ENCODE measurements at regions not wholly inside any gene's neighbourhood (a gene's known extent, or its start where the extent isn't known, plus 50 kb on each side); places are given as distances from the start of the nearest gene placed in this dataset.

DNA sequence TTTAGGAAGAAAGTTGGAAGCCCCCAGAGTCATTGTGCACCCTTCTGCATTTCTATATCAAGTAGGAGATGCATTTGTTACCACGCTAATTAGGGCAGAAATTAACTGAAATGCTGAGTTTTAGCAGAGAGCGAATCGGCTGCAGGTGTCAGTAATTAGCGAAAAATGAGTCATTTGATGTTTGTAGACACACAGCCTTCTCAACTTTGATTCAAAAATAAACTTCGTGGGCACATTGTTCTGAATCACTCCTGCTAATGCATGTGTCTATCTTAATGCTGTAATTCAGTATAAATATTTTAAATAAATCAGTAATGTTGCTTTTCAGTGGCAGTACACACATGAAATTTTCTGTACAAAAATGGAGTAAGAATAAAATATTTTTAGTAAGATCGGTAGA is 109.5 kb upstream of the CARD11 start:
- no peak for DNase-seq

DNA sequence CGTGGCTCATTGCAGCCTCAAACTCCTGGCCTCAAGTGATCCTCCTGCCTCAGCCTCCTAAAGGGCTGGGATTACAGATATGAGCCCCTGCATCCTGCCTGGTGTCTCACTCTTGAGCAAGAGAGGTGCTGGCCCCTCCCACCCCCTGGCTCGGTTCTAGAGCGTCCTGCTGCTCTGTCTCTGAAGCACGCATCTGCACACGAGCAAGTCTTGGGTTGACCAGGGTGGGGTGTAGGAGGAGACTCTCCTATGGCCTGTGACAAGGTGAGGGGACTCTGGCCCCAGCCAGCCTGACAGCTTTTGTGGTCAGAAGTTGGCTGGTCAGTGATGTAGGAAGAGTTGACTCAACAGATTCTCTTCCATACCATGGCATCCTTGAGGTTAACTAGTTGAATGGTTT is 110.7 kb upstream of the CARD11 start:
- Histone ChIP-seq H2BK12ac (ENCODE audit: low read length in 2 of 2) (no peak overlapping the region), H3K14ac (ENCODE audit: low read length in 2 of 2) (peak overlapping the region in 1 of 2 experiments; percentile 7), H2BK120ac (ENCODE audit: low read depth, low read length) (no peak overlapping the region), H3K79me1 (replicated peaks; ENCODE audit: low read length, poor library complexity, severe bottlenecking) (no peaks in the 10 kb centered on the region), H4K8ac (ENCODE audit: low read length) (no peak overlapping the region), H3K4ac (ENCODE audit: low read depth in 1 of 2, low read length in 2 of 2) (no peak overlapping the region), H3K9ac (ENCODE audit: low read length) (no peak overlapping the region), H3K27me3 (ENCODE audit: control insufficient read depth in 1 of 2, insufficient read depth in 1 of 2, low read length in 2 of 2) (peaks cover 8 to 14% of the 10 kb centered on the region in 2 experiments), H3K4me2 (ENCODE audit: low read length, poor library complexity, severe bottlenecking) (no peak overlapping the region), H3K4me1 (ENCODE audit: control insufficient read depth, insufficient read depth, low read depth, low read length) (peaks cover 3% of the 10 kb centered on the region), H3K18ac (ENCODE audit: low read depth in 1 of 2, low read length in 2 of 2) (no peak overlapping the region), H2BK15ac (ENCODE audit: low read depth, poor library complexity, severe bottlenecking) (no peak overlapping the region), H3K27ac (ENCODE audit: low read length, poor library complexity, severe bottlenecking) (no peak overlapping the region), H3K36me3 (ENCODE audit: control insufficient read depth in 1 of 2, insufficient read depth in 2 of 2, low read depth in 1 of 2, low read length in 2 of 2) (no peaks in the 10 kb centered on the region), H2AK5ac (ENCODE audit: low read length, severe bottlenecking) (no peak overlapping the region), H4K91ac (ENCODE audit: low read length) (no peak overlapping the region), H3K4me3 (ENCODE audit: insufficient read depth in 1 of 2, low read depth in 1 of 2, low read length in 2 of 2) (no peak overlapping the region), H3K23ac (ENCODE audit: low read length in 2 of 2) (no peak overlapping the region), H3K9me3 (ENCODE audit: control insufficient read depth, low read length) (no peaks in the 10 kb centered on the region), H2BK5ac (ENCODE audit: low read depth, low read length, poor library complexity, severe bottlenecking) (no peak overlapping the region), H2AFZ (ENCODE audit: low read depth, low read length) (no peak overlapping the region)
- no peak for DNase-seq
- 96% methylated on average over 5 of the region's 5 CpGs for WGBS

More for the DNA sequence above, 109.5 kb upstream of the CARD11 start:
- Histone ChIP-seq H3K27me3 (ENCODE audit: control insufficient read depth in 1 of 2, insufficient read depth in 1 of 2, low read length in 2 of 2) (peaks cover 2 to 8% of the 10 kb centered on the region in 2 experiments), H4K8ac (ENCODE audit: low read length) (no peak overlapping the region), H3K4ac (ENCODE audit: low read depth in 1 of 2, low read length in 2 of 2) (no peak overlapping the region), H2BK5ac (ENCODE audit: low read depth, low read length, poor library complexity, severe bottlenecking) (no peak overlapping the region), H4K91ac (ENCODE audit: low read length) (no peak overlapping the region), H2AFZ (ENCODE audit: low read depth, low read length) (no peak overlapping the region), H3K36me3 (ENCODE audit: control insufficient read depth in 1 of 2, insufficient read depth in 2 of 2, low read depth in 1 of 2, low read length in 2 of 2) (no peaks in the 10 kb centered on the region), H2AK5ac (ENCODE audit: low read length, severe bottlenecking) (no peak overlapping the region), H3K4me1 (ENCODE audit: control insufficient read depth, insufficient read depth, low read depth, low read length) (peaks cover 3% of the 10 kb centered on the region), H3K23ac (ENCODE audit: low read length in 2 of 2) (no peak overlapping the region), H2BK15ac (ENCODE audit: low read depth, poor library complexity, severe bottlenecking) (no peak overlapping the region), H3K4me2 (ENCODE audit: low read length, poor library complexity, severe bottlenecking) (no peak overlapping the region), H3K27ac (ENCODE audit: low read length, poor library complexity, severe bottlenecking) (no peak overlapping the region), H2BK12ac (ENCODE audit: low read length in 2 of 2) (no peak overlapping the region), H3K4me3 (ENCODE audit: insufficient read depth in 1 of 2, low read depth in 1 of 2, low read length in 2 of 2) (no peak overlapping the region), H3K9me3 (ENCODE audit: control insufficient read depth, low read length) (no peaks in the 10 kb centered on the region), H3K79me1 (replicated peaks; ENCODE audit: low read length, poor library complexity, severe bottlenecking) (no peaks in the 10 kb centered on the region), H3K9ac (ENCODE audit: low read length) (no peak overlapping the region), H3K18ac (ENCODE audit: low read depth in 1 of 2, low read length in 2 of 2) (no peak overlapping the region), H2BK120ac (ENCODE audit: low read depth, low read length) (no peak overlapping the region), H3K14ac (ENCODE audit: low read length in 2 of 2) (no peak overlapping the region)
- 59% methylated on average over 4 of the region's 6 CpGs for WGBS

DNA sequence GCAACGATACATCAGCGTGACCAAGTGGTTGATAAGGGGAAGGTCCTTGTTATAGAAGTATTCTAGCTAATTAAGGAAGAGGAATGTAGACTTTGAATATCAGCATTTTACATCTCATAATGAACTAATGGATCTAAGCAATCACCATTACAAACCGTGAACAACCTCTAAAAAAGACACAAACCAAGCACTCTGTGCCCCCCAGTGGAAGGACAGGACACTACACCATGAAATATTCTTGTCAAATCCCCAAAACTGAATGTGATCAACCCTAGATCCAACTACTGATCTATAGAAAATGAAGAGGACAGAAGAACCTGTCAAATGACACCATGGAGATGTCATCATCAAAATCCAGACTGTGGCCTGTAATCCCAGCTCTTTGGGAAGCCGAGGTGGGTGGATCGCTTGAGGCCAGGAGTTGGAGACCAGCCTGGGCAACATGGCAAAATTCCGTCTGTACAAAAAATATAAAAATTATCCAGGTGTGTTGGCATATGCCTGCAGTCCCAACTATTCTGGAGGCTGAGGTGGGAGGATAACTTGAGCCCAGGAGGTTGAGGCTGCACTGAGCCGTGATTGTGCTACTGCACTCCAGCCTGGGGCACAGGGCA is 111.3 kb upstream of the CARD11 start:
- H3K9me3 ChIP-seq (ENCODE audit: control insufficient read depth, low read length), result no peaks in the 10 kb centered on the region
- H3K36me3 ChIP-seq (ENCODE audit: control insufficient read depth in 1 of 2, insufficient read depth in 2 of 2, low read depth in 1 of 2, low read length in 2 of 2), result no peaks in the 10 kb centered on the region
- no peak overlapping the region for H3K4me2 ChIP-seq (ENCODE audit: low read length, poor library complexity, severe bottlenecking)
- 70% methylated on average over 5 of the region's 7 CpGs for WGBS
- H3K9ac ChIP-seq (ENCODE audit: low read length), result no peak overlapping the region
- DNase-seq, result peak; percentile 61
- peaks cover 8 to 15% of the 10 kb centered on the region in 2 experiments for H3K27me3 ChIP-seq (ENCODE audit: control insufficient read depth in 1 of 2, insufficient read depth in 1 of 2, low read length in 2 of 2)
- H2BK15ac ChIP-seq (ENCODE audit: low read depth, poor library complexity, severe bottlenecking), result no peak overlapping the region
- H3K27ac ChIP-seq (ENCODE audit: low read length, poor library complexity, severe bottlenecking), result no peak overlapping the region
- H2BK5ac ChIP-seq (ENCODE audit: low read depth, low read length, poor library complexity, severe bottlenecking), result no peak overlapping the region
- no peak overlapping the region for H3K4me3 ChIP-seq (ENCODE audit: insufficient read depth in 1 of 2, low read depth in 1 of 2, low read length in 2 of 2)
- H3K14ac ChIP-seq (ENCODE audit: low read length in 2 of 2), result no peak overlapping the region
- no peak overlapping the region for H4K8ac ChIP-seq (ENCODE audit: low read length)
- no peak overlapping the region for H2BK120ac ChIP-seq (ENCODE audit: low read depth, low read length)
- H3K4me1 ChIP-seq (ENCODE audit: control insufficient read depth, insufficient read depth, low read depth, low read length), result peaks cover 5% of the 10 kb centered on the region
- H3K4ac ChIP-seq (ENCODE audit: low read depth in 1 of 2, low read length in 2 of 2), result no peak overlapping the region
- H4K91ac ChIP-seq (ENCODE audit: low read length), result no peak overlapping the region
- H2AFZ ChIP-seq (ENCODE audit: low read depth, low read length), result no peak overlapping the region
- no peak overlapping the region for H2AK5ac ChIP-seq (ENCODE audit: low read length, severe bottlenecking)
- no peaks in the 10 kb centered on the region for H3K79me1 ChIP-seq (replicated peaks; ENCODE audit: low read length, poor library complexity, severe bottlenecking)
- no peak overlapping the region for H3K23ac ChIP-seq (ENCODE audit: low read length in 2 of 2)
- no peak overlapping the region for H3K18ac ChIP-seq (ENCODE audit: low read depth in 1 of 2, low read length in 2 of 2)
- no peak overlapping the region for H2BK12ac ChIP-seq (ENCODE audit: low read length in 2 of 2)

DNA sequence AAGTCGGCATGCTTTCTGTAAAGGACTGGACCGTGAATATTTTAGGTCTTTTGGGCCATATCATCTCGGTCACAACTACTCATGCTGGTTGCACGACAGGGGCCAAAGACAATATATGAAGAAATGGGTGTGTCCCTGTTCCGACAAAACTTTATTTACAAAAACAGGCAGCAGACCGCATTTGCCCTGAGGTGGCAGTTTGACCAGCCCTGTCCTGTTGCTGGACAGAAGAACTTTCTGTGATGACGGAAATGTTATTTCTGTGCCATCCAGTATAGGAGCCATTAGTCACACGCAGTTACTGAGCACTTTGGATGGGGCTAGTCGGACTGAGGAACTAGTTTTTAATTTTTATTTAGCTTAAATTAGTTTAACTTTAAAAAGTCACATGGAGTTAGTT is 112.8 kb upstream of the CARD11 start:
- Histone ChIP-seq H3K4me2 (ENCODE audit: low read length, poor library complexity, severe bottlenecking) (no peak overlapping the region), H3K36me3 (ENCODE audit: control insufficient read depth in 1 of 2, insufficient read depth in 2 of 2, low read depth in 1 of 2, low read length in 2 of 2) (no peaks in the 10 kb centered on the region), H3K14ac (ENCODE audit: low read length in 2 of 2) (no peak overlapping the region), H3K27me3 (ENCODE audit: control insufficient read depth in 1 of 2, insufficient read depth in 1 of 2, low read length in 2 of 2) (peaks cover 8 to 15% of the 10 kb centered on the region in 2 experiments), H2BK15ac (ENCODE audit: low read depth, poor library complexity, severe bottlenecking) (no peak overlapping the region), H3K4me3 (ENCODE audit: insufficient read depth in 1 of 2, low read depth in 1 of 2, low read length in 2 of 2) (no peak overlapping the region), H3K79me1 (replicated peaks; ENCODE audit: low read length, poor library complexity, severe bottlenecking) (no peaks in the 10 kb centered on the region), H2BK12ac (ENCODE audit: low read length in 2 of 2) (no peak overlapping the region), H3K18ac (ENCODE audit: low read depth in 1 of 2, low read length in 2 of 2) (no peak overlapping the region), H2AFZ (ENCODE audit: low read depth, low read length) (no peak overlapping the region), H4K8ac (ENCODE audit: low read length) (no peak overlapping the region), H3K23ac (ENCODE audit: low read length in 2 of 2) (no peak overlapping the region), H3K4ac (ENCODE audit: low read depth in 1 of 2, low read length in 2 of 2) (no peak overlapping the region), H4K91ac (ENCODE audit: low read length) (no peak overlapping the region), H2BK5ac (ENCODE audit: low read depth, low read length, poor library complexity, severe bottlenecking) (no peak overlapping the region), H3K9ac (ENCODE audit: low read length) (no peak overlapping the region), H2AK5ac (ENCODE audit: low read length, severe bottlenecking) (no peak overlapping the region), H3K27ac (ENCODE audit: low read length, poor library complexity, severe bottlenecking) (no peak overlapping the region), H3K4me1 (ENCODE audit: control insufficient read depth, insufficient read depth, low read depth, low read length) (peaks cover 10% of the 10 kb centered on the region), H2BK120ac (ENCODE audit: low read depth, low read length) (no peak overlapping the region), H3K9me3 (ENCODE audit: control insufficient read depth, low read length) (no peaks in the 10 kb centered on the region)
- no peak for DNase-seq
- 94% methylated on average over 8 of the region's 9 CpGs for WGBS
